Body of pancreas (tissue), 4 donors: ENCODE measurements at regions not wholly inside any gene's neighbourhood (a gene's known extent, or its start where the extent isn't known, plus 50 kb on each side); places are given as distances from the start of the nearest gene placed in this dataset.

Experiments used
- ATAC-seq: fragments of 150-250 bp; one replicate; pipeline ENCODE4 v1.9.1; 2016
- DNase-seq, 4 donors: peaks; one replicate each; pipeline ENCODE4 v3.0.0-alpha.2; 2019
- H3K27ac ChIP-seq, 4 donors: fragments of 200-600 bp; sonication (generic); 1 replicate in 3 of 4; 2 replicates in 1 of 4; pipeline versions ENCODE4 v1.5.1 to v1.6.1; 2016 to 2019; ENCODE audit warnings: mild to moderate bottlenecking in 1 of 4, mixed read lengths in 1 of 4, moderate library complexity in 1 of 4
- H3K27me3 ChIP-seq, 2 donors: fragments of 200-600 bp; sonication (generic); one replicate each; pipeline ENCODE4 v1.6.0; 2016; ENCODE audit warnings: mild to moderate bottlenecking in 1 of 2
- H3K36me3 ChIP-seq, 2 donors: fragments of 200-600 bp; sonication (generic); replicated peaks in 1 of 2; 2 replicates each; pipeline ENCODE4 v1.5.1; 2016; ENCODE audit warnings: low read depth in 2 of 2; ENCODE audit not compliant: insufficient read depth in 1 of 2
- H3K4me1 ChIP-seq: fragments of 200-600 bp; sonication (generic); one replicate; pipeline ENCODE4 v1.6.0; 2016
- H3K4me3 ChIP-seq, 2 donors: fragments of 200-600 bp; sonication (generic); 1 replicate in 1 of 2; 2 replicates in 1 of 2; pipeline ENCODE4 v1.5.1; 2016 to 2019
- H3K9me3 ChIP-seq, 3 donors: fragments of 200-600 bp; sonication (generic); 1 replicate in 2 of 3; 2 replicates in 1 of 3; pipeline ENCODE4 v1.5.1; 2016
- CTCF ChIP-seq, 7 experiments: fragments of 450-650 bp in 4 of 7; fragments of 200-600 bp in 3 of 7; sonication (generic) in 3 of 7; IDR thresholded peaks; one replicate each; pipeline ENCODE4 v1.5.1; 2016 to 2019; ENCODE audit warnings: antibody characterized with exemption in 7 of 7
- POLR2A ChIP-seq, 3 donors: fragments of 450-650 bp; IDR thresholded peaks; one replicate each; pipeline ENCODE4 v1.6.1; 2016; ENCODE audit warnings: antibody characterized with exemption in 3 of 3, mild to moderate bottlenecking in 2 of 3
- WGBS, 2 donors: methylation state at CpG; one replicate each; pipeline ENCODE4 v1.1.5; 2017; 5-methylcytosine and 5-hydroxymethylcytosine counted together
- intact Hi-C: fragments of 100-400 bp; cut with DNase I; formaldehyde crosslinking; loops from one replicate; pipeline ENCODE4 v1.15.1; 2023

- intact Hi-C loops, result no loop called here
- no peak for ATAC-seq
- Histone ChIP-seq H3K27me3 (no peaks in the 10 kb centered on the region), H3K9me3 (no peaks in the 10 kb centered on the region), H3K4me1 (no peaks in the 10 kb centered on the region), H3K36me3 (no peaks in the 10 kb centered on the region), H3K4me3 (no peak overlapping the region), H3K27ac (no peak overlapping the region)
- 62 to 64% methylated on average over 2 of the region's 2 CpGs for WGBS, 2 donors
- no peak for TF ChIP-seq POLR2A (IDR thresholded peaks at IDR 0.05)
- no peak for TF ChIP-seq CTCF (IDR thresholded peaks at IDR 0.05)
- DNase-seq, result no peak
Measured at GRCh38 chr3:117268318-117268717, 558.7 kb downstream of the TUSC7 start.

- Histone ChIP-seq H3K4me3 (no peak overlapping the region), H3K36me3 (no peaks in the 10 kb centered on the region), H3K27ac (no peak overlapping the region), H3K4me1 (no peaks in the 10 kb centered on the region), H3K9me3 (peaks cover 0 to 5% (median 0%) of the 10 kb centered on the region in 3 donors), H3K27me3 (no peaks in the 10 kb centered on the region)
- 80 to 82% methylated on average over 2 of the region's 2 CpGs for WGBS, 2 donors
- DNase-seq (no peak), ATAC-seq (no peak)
- intact Hi-C loops, result no loop called here
- TF ChIP-seq POLR2A (IDR thresholded peaks at IDR 0.05) (no peak), CTCF (IDR thresholded peaks at IDR 0.05) (no peak)
Measured at GRCh38 chr3:117272274-117272673, 562.7 kb downstream of the TUSC7 start.

GRCh38 chr3:117272876-117273523 lies 563.4 kb downstream of the TUSC7 start:
- no peaks in the 10 kb centered on the region for H3K27me3 ChIP-seq
- H3K27ac ChIP-seq, result no peak overlapping the region
- H3K4me1 ChIP-seq, result no peaks in the 10 kb centered on the region
- H3K4me3 ChIP-seq, result no peak overlapping the region
- no peaks in the 10 kb centered on the region for H3K36me3 ChIP-seq
- peaks cover 0 to 5% (median 0%) of the 10 kb centered on the region in 3 donors for H3K9me3 ChIP-seq
- no peak for TF ChIP-seq POLR2A (IDR thresholded peaks at IDR 0.05)
- TF ChIP-seq CTCF (IDR thresholded peaks at IDR 0.05), result no peak
- DNase-seq (no peak), ATAC-seq (no peak)
- WGBS, 2 donors, result 56 to 66% methylated on average over 5 of the region's 5 CpGs
- intact Hi-C loops, result no loop called here

GRCh38 chr3:117277816-117278215 lies 568.2 kb downstream of the TUSC7 start:
- WGBS, 2 donors, result 43 to 76% methylated on average over 2 of the region's 2 CpGs
- no peak overlapping the region for H3K4me3 ChIP-seq
- H3K27ac ChIP-seq, result no peak overlapping the region
- no peak for DNase-seq
- peaks cover 0 to 5% (median 0%) of the 10 kb centered on the region in 3 donors for H3K9me3 ChIP-seq
- ATAC-seq, result no peak
- intact Hi-C loops, result no loop called here
- H3K4me1 ChIP-seq, result peaks cover 14% of the 10 kb centered on the region
- H3K36me3 ChIP-seq, result no peaks in the 10 kb centered on the region
- no peaks in the 10 kb centered on the region for H3K27me3 ChIP-seq
- no peak for TF ChIP-seq CTCF (IDR thresholded peaks at IDR 0.05)
- no peak for TF ChIP-seq POLR2A (IDR thresholded peaks at IDR 0.05)
